H1 (cell line): ENCODE measurements at regions not wholly inside any gene's neighbourhood (a gene's known extent, or its start where the extent isn't known, plus 50 kb on each side); places are given as distances from the start of the nearest gene placed in this dataset.

ENCODE experiments used
- CTCF ChIA-PET: fragments of 300-600 bp; sonication (Branson Sonifier 250); formaldehyde crosslinking; loops from one replicate; lab custom pipeline; 2021; ENCODE audit not compliant: partially characterized antibody; lab: Charles Lee
- POLR2A ChIA-PET: fragments of 300-600 bp; sonication (Branson Sonifier 250); formaldehyde crosslinking; loops from one replicate; lab custom pipeline; 2021; ENCODE audit warnings: inconsistent platforms; ENCODE audit not compliant: partially characterized antibody; lab: Charles Lee
- DNase-seq, 2 experiments: peaks; one replicate each; pipeline versions ENCODE4 v3.0.0 to v3.0.0-alpha.2; 2010 to 2022; ENCODE audit warnings: low spot score in 2 of 2, low read depth in 1 of 2, mixed read lengths in 1 of 2
- FAIRE-seq: peaks from 2 replicates; lab custom pipeline; 2011; peaks lifted over from hg19 to GRCh38; lab: Jason Lieb, UNC
- H2AFZ ChIP-seq: 2 replicates; pipeline ENCODE4 v1.8.1; 2012; ENCODE audit warnings: low read length, inconsistent platforms
- H2AK5ac ChIP-seq: 2 replicates; pipeline ENCODE4 v1.6.1; 2013; ENCODE audit warnings: low read depth, low read length
- H2BK120ac ChIP-seq: replicated peaks from 2 replicates; pipeline ENCODE3; 2013; ENCODE audit warnings: low read depth, low read length, inconsistent platforms
- H2BK12ac ChIP-seq: 2 replicates; pipeline ENCODE4 v1.6.1; 2013; ENCODE audit warnings: low read depth, low read length
- H2BK15ac ChIP-seq: 2 replicates; pipeline ENCODE4 v1.6.1; 2013; ENCODE audit warnings: low read length
- H2BK20ac ChIP-seq: 2 replicates; pipeline ENCODE4 v1.6.1; 2013; ENCODE audit warnings: low read length
- H2BK5ac ChIP-seq: 2 replicates; pipeline ENCODE4 v1.6.1; 2013; ENCODE audit warnings: low read depth, low read length
- H3K14ac ChIP-seq: 2 replicates; pipeline ENCODE4 v1.6.1; 2013; ENCODE audit warnings: inconsistent platforms; ENCODE audit not compliant: insufficient read length
- H3K18ac ChIP-seq: 2 replicates; pipeline ENCODE4 v1.6.1; 2013; ENCODE audit warnings: low read length; ENCODE audit errors: extremely low read depth
- H3K23ac ChIP-seq: 2 replicates; pipeline ENCODE4 v1.6.1; 2013; ENCODE audit warnings: inconsistent platforms; ENCODE audit not compliant: insufficient read length
- H3K23me2 ChIP-seq: 2 replicates; pipeline ENCODE4 v1.6.1; 2013; ENCODE audit warnings: low read depth, low read length
- H3K27ac ChIP-seq: 2 replicates; pipeline ENCODE4 v1.6.1; 2011; ENCODE audit warnings: low read depth, low read length, inconsistent platforms
- H3K27me3 ChIP-seq, 4 experiments: replicated peaks in 1 of 4; 1 replicate in 1 of 4; 2 replicates in 3 of 4; pipeline versions ENCODE4 v1.6.1 to v1.8.1; 2011 to 2013; ENCODE audit warnings: low read length in 3 of 4, mild to moderate bottlenecking in 3 of 4, inconsistent platforms in 2 of 4, mixed read lengths in 2 of 4, moderate library complexity in 1 of 4; ENCODE audit not compliant: control insufficient read depth in 3 of 4, insufficient read depth in 3 of 4; ENCODE audit errors: extremely low read depth in 1 of 4
- H3K36me3 ChIP-seq, 4 experiments: 2 replicates each; pipeline versions ENCODE4 v1.6.1 to v1.8.1; 2011 to 2013; ENCODE audit warnings: mild to moderate bottlenecking in 4 of 4, low read length in 3 of 4, moderate library complexity in 2 of 4, control low read depth in 1 of 4, inconsistent platforms in 1 of 4; ENCODE audit not compliant: insufficient read depth in 4 of 4, control insufficient read depth in 2 of 4
- H3K4ac ChIP-seq: replicated peaks from 2 replicates; pipeline ENCODE3; 2013; ENCODE audit warnings: low read length, low read depth, mixed read lengths, inconsistent platforms; ENCODE audit not compliant: insufficient read length
- H3K4me1 ChIP-seq, 4 experiments: replicated peaks in 1 of 4; 1 replicate in 1 of 4; 2 replicates in 3 of 4; pipeline versions ENCODE4 v1.6.1 to v1.8.1; 2011 to 2013; ENCODE audit warnings: low read length in 3 of 4, inconsistent platforms in 2 of 4, mixed read lengths in 1 of 4; ENCODE audit not compliant: insufficient read depth in 4 of 4, control insufficient read depth in 3 of 4
- H3K4me2 ChIP-seq, 2 experiments: 2 replicates each; pipeline versions ENCODE4 v1.6.1 to v1.8.1; 2011 to 2013; ENCODE audit warnings: low read depth in 2 of 2, low read length in 2 of 2, control low read depth in 1 of 2, inconsistent platforms in 1 of 2, mild to moderate bottlenecking in 1 of 2; ENCODE audit not compliant: insufficient read depth in 1 of 2
- H3K4me3 ChIP-seq, 4 experiments: fragments of 200-600, 300-600 bp in 1 of 4; sonication (generic), shearing (Covaris generic), sonication (Bioruptor Twin) in 1 of 4; 2 replicates each; pipeline versions ENCODE4 v1.5.1 to v1.8.1; 2011 to 2016; ENCODE audit warnings: low read length in 4 of 4, low read depth in 3 of 4, control low read depth in 2 of 4, inconsistent platforms in 2 of 4, mild to moderate bottlenecking in 2 of 4, mixed read lengths in 1 of 4, moderate library complexity in 1 of 4; ENCODE audit not compliant: insufficient read depth in 2 of 4; ENCODE audit errors: extremely low read depth in 1 of 4
- H3K56ac ChIP-seq: replicated peaks from 2 replicates; pipeline ENCODE3; 2013; ENCODE audit warnings: low read depth, mild to moderate bottlenecking, mixed read lengths, low read length, inconsistent platforms; ENCODE audit not compliant: insufficient read length
- H3K79me1 ChIP-seq: 2 replicates; pipeline ENCODE4 v1.6.1; 2013; ENCODE audit warnings: low read depth, low read length, control low read depth
- H3K79me2 ChIP-seq, 2 experiments: 2 replicates each; pipeline versions ENCODE4 v1.6.1 to v1.8.1; 2012 to 2013; ENCODE audit warnings: low read length in 2 of 2, mild to moderate bottlenecking in 2 of 2, inconsistent platforms in 1 of 2; ENCODE audit not compliant: insufficient read depth in 2 of 2, control insufficient read depth in 1 of 2
- H3K9ac ChIP-seq, 4 experiments: replicated peaks in 1 of 4; 1 replicate in 1 of 4; 2 replicates in 3 of 4; pipeline versions ENCODE4 v1.6.1 to v1.8.1; 2011 to 2013; ENCODE audit warnings: low read depth in 3 of 4, low read length in 3 of 4, control low read depth in 2 of 4, mild to moderate bottlenecking in 2 of 4, moderate library complexity in 2 of 4, inconsistent platforms in 1 of 4; ENCODE audit errors: extremely low read depth in 1 of 4
- H3K9me3 ChIP-seq, 2 experiments: 2 replicates each; pipeline versions ENCODE4 v1.6.1 to v1.8.1; 2012 to 2013; ENCODE audit warnings: mild to moderate bottlenecking in 2 of 2, moderate library complexity in 2 of 2, control low read depth in 1 of 2, inconsistent platforms in 1 of 2, low read depth in 1 of 2, low read length in 1 of 2, mixed read lengths in 1 of 2; ENCODE audit not compliant: insufficient read depth in 2 of 2
- H4K20me1 ChIP-seq, 2 experiments: replicated peaks in 1 of 2; 2 replicates each; pipeline versions ENCODE3 to v1.8.1; 2011 to 2013; ENCODE audit warnings: inconsistent platforms in 2 of 2, low read length in 2 of 2, mild to moderate bottlenecking in 1 of 2; ENCODE audit not compliant: insufficient read depth in 2 of 2, control insufficient read depth in 1 of 2
- H4K5ac ChIP-seq: 2 replicates; pipeline ENCODE4 v1.6.1; 2013; ENCODE audit warnings: low read length, low read depth, mixed read lengths, inconsistent platforms; ENCODE audit not compliant: insufficient read length
- H4K8ac ChIP-seq: 2 replicates; pipeline ENCODE4 v1.8.0; 2013; ENCODE audit warnings: mild to moderate bottlenecking, moderate library complexity, low read length, inconsistent platforms; ENCODE audit not compliant: insufficient read depth; ENCODE audit errors: extremely low read depth
- H4K91ac ChIP-seq: replicated peaks from 2 replicates; pipeline ENCODE3; 2013; ENCODE audit warnings: low read length, mixed read lengths, inconsistent platforms; ENCODE audit not compliant: insufficient read length
- ASH2L ChIP-seq: fragments of 200-600, 300-600 bp; sonication (generic); IDR thresholded peaks from one replicate; pipeline ENCODE4 v1.7.1; 2017; ENCODE audit warnings: low read length
- CEBPB ChIP-seq: IDR thresholded peaks from 2 replicates; pipeline ENCODE4 v1.6.1; 2012; ENCODE audit warnings: low read depth, low read length
- CTCF ChIP-seq, 3 experiments: IDR thresholded peaks; 1 replicate in 2 of 3; 2 replicates in 1 of 3; pipeline versions ENCODE4 v1.5.1 to v1.6.1; 2011; ENCODE audit warnings: low read length in 3 of 3, mild to moderate bottlenecking in 3 of 3, inconsistent platforms in 2 of 3, low read depth in 1 of 3, moderate library complexity in 1 of 3; ENCODE audit not compliant: insufficient read depth in 1 of 3; ENCODE audit errors: control extremely low read depth in 1 of 3
- E2F6 ChIP-seq: IDR thresholded peaks from 2 replicates; pipeline ENCODE4 v1.6.1; 2012; ENCODE audit warnings: inconsistent platforms
- NANOG ChIP-seq: IDR thresholded peaks from 2 replicates; pipeline ENCODE4 v1.6.1; 2011; ENCODE audit warnings: low read length, low read depth, mild to moderate bottlenecking, inconsistent platforms; ENCODE audit not compliant: insufficient read depth, poor library complexity, severe bottlenecking
- PHF8 ChIP-seq: fragments of 200-600 bp; sonication (generic); conservative IDR thresholded peaks from 2 replicates; pipeline ENCODE4 v1.7.1; 2012; ENCODE audit warnings: low read depth, mild to moderate bottlenecking, inconsistent platforms, low read length, moderate library complexity
- RBBP5 ChIP-seq: IDR thresholded peaks from 2 replicates; pipeline ENCODE4 v1.7.1; 2012; ENCODE audit warnings: low read depth, mild to moderate bottlenecking, inconsistent platforms, low read length, moderate library complexity, borderline replicate concordance
- RFX5 ChIP-seq: IDR thresholded peaks from 2 replicates; pipeline ENCODE4 v1.6.1; 2011; ENCODE audit warnings: low read depth, low read length, improper control_type of control experiment, borderline replicate concordance
- SIN3A ChIP-seq, 2 experiments: IDR thresholded peaks in 1 of 2; conservative IDR thresholded peaks in 1 of 2; 2 replicates each; pipeline ENCODE4 v1.6.1; 2011 to 2012; ENCODE audit warnings: low read length in 2 of 2, improper control_type of control experiment in 1 of 2, low read depth in 1 of 2, mild to moderate bottlenecking in 1 of 2
- SP2 ChIP-seq: IDR thresholded peaks from 2 replicates; pipeline ENCODE4 v1.6.1; 2012; ENCODE audit warnings: mild to moderate bottlenecking, low read length, inconsistent platforms
- WGBS, 2 experiments: shearing (Covaris generic) in 1 of 2; methylation state at CpG; one replicate each; pipeline versions ENCODE4 v1.1.6 to v1.1.7; 2013 to 2015; ENCODE audit warnings: low lambda C conversion rate in 2 of 2, mixed read lengths in 2 of 2, inconsistent platforms in 1 of 2, low coverage in 1 of 2, missing lambda C conversion rate in 1 of 2; ENCODE audit not compliant: insufficient replicate concordance in 2 of 2, insufficient coverage in 1 of 2, insufficient read length in 1 of 2; ENCODE audit errors: extremely low coverage in 1 of 2, missing lambda C conversion rate in 1 of 2; 5-methylcytosine and 5-hydroxymethylcytosine counted together

- H3K9ac ChIP-seq: no peak overlapping the region
- H3K18ac ChIP-seq: no peak overlapping the region
- no peaks in the 10 kb centered on the region for H3K4me1 ChIP-seq
- no peak overlapping the region for H4K8ac ChIP-seq
- H2BK15ac ChIP-seq: no peak overlapping the region
- H2BK120ac ChIP-seq: no peak overlapping the region
- no peak overlapping the region for H3K4me3 ChIP-seq
- no peak overlapping the region for H2BK5ac ChIP-seq
- CTCF ChIA-PET: no interaction called here
- no peak overlapping the region for H2AFZ ChIP-seq
- TF ChIP-seq CTCF (IDR thresholded peaks at IDR 0.05; ENCODE audit: control extremely low read depth in 1 of 3, insufficient read depth in 1 of 3, low read depth in 1 of 3, low read length in 3 of 3) (no peak), PHF8 (no peak), NANOG (no peak), ASH2L (no peak), RFX5 (no peak), RBBP5 (no peak), SIN3A (conservative IDR thresholded peaks at IDR 0.05 in 1 of 2, IDR thresholded peaks at IDR 0.05 in 1 of 2; ENCODE audit: low read depth in 1 of 2, low read length in 2 of 2) (no peak), E2F6 (no peak), CEBPB (no peak), SP2 (no peak)
- no peak overlapping the region for H2BK20ac ChIP-seq
- no peak for DNase-seq
- no peaks in the 10 kb centered on the region for H3K79me2 ChIP-seq
- H3K56ac ChIP-seq: no peak overlapping the region
- no peak overlapping the region for H4K91ac ChIP-seq
- no peaks in the 10 kb centered on the region for H3K36me3 ChIP-seq
- H3K27ac ChIP-seq: no peak overlapping the region
- no peaks in the 10 kb centered on the region for H4K20me1 ChIP-seq
- no peak overlapping the region for H2AK5ac ChIP-seq
- peaks cover 3 to 4% of the 10 kb centered on the region in 2 experiments; a peak in 1 of 4 replicates for H3K9me3 ChIP-seq
- H3K14ac ChIP-seq: no peak overlapping the region
- no peak overlapping the region for H3K4me2 ChIP-seq
- H4K5ac ChIP-seq: no peak overlapping the region
- H3K23ac ChIP-seq: no peak overlapping the region
- no peaks in the 10 kb centered on the region for H3K27me3 ChIP-seq
- 85% methylated on average over 2 of the region's 2 CpGs; no CpG with 5 or more reads in 1 of the 2 experiments for WGBS, 2 experiments
- no peak overlapping the region for H3K4ac ChIP-seq
- H2BK12ac ChIP-seq: no peak overlapping the region
- POLR2A ChIA-PET: no interaction called here
- H3K23me2 ChIP-seq: peaks cover 1% of the 10 kb centered on the region; the same call in 1 of the 2 replicates
- no peak for FAIRE-seq
- no peaks in the 10 kb centered on the region for H3K79me1 ChIP-seq
These were observed 904.2 kb upstream of the LRRC4C start for GRCh38 chr11:42363701-42364100.
